A673 (cell line): ENCODE measurements at regions not wholly inside any gene's neighbourhood (a gene's known extent, or its start where the extent isn't known, plus 50 kb on each side); places are given as distances from the start of the nearest gene placed in this dataset.
"Not testable (repeated sequence)": the region's sequence is repeated elsewhere in the genome, so short reads cannot be mapped to it uniquely, and the experiment has no call there.

Source experiments
- CTCF ChIP-seq: fragments of 300-800, 200-600 bp; sonication (generic); conservative IDR thresholded peaks from 2 replicates; pipeline ENCODE4 v1.5.1; 2017; ENCODE audit warnings: low read depth, mild to moderate bottlenecking, antibody characterized with exemption, low read length, moderate library complexity, mixed read lengths
- EZH2 ChIP-seq: fragments of 200-600 bp; sonication (generic); IDR thresholded peaks from 2 replicates; pipeline ENCODE4 v1.6.1; 2017; ENCODE audit warnings: borderline replicate concordance, low read depth, mild to moderate bottlenecking, mixed read lengths, antibody characterized with exemption, low read length; ENCODE audit not compliant: poor library complexity, severe bottlenecking

DNA sequence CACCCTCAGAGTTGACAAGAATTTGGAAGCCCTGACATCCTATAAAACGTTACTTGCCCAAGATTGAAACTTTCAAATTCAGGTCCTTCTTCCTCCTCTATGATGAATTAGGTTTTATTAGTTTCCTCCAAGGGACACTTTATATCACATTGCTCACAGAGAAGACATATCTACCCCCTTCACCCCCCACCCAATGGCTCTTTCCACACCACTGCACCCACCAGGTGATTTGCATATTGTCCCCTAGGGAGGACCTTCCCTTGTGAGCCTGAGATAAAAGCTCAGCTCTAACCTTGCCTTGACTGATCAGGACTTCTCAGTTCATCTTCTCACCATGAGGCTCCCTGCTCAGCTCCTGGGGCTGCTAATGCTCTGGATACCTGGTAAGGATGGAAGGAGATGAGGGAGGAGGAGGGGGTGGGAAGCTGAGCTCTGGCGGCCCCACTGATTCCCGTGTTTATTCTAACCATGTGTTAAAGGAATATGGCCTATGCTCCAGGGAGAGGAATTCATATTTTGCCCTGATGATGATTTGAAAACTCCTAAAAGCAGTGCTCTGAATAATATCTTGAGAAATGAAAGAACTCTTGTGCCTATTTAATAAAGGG is 1255.8 kb downstream of the RPIA start:
- TF ChIP-seq CTCF, EZH2: not testable (repeated sequence)
